OCI-M2 (cell line): ENCODE measurements at regions not wholly inside any gene's neighbourhood (a gene's known extent, or its start where the extent isn't known, plus 50 kb on each side); places are given as distances from the start of the nearest gene placed in this dataset.
"Not testable (repeated sequence)": the region's sequence is repeated elsewhere in the genome, so short reads cannot be mapped to it uniquely, and the experiment has no call there.

ENCODE experiments used
- DNase-seq: peaks from one replicate; lab custom pipeline; 2025; ENCODE audit not compliant: unreplicated experiment; lab: John Stamatoyannopoulos, UW

DNA sequence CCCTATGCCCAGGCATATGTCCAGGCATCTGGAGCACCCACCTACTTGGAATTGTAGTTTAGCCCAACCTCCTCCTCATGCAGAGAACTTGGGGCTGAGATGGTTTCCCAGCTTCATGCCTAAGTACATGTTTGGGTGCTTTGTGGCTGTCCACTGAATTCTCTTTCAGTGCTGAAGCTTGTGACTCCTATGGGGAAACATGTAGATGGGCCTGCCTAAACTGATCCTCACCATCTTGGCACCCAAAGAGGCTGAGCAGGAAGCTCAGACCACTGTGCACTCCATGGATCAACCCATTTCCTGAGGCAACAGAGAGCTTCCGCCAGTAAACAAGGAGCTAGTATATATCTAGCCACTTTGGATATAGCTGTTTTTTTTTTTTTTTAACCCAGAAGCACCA lies 2733.7 kb downstream of the PCDH7 start:
- no peak for DNase-seq

DNA sequence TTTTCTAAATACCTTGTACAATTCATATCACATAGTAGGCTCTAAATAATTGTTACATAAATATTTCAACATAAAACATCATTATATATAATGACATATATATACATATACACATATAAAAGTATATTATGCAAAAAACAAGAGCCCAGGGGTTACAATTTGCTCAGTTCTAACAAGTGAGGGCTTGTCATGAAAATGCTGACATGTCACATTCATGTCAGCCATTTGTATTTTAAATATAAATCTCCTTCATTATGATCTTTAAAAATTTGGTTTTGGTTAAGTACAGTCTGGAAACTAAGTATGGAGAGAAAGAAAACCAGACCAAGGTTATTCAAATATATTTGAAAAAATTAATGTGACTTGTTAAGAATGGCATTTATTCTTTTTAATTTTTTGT lies 2745.4 kb downstream of the PCDH7 start:
- DNase-seq: no peak

DNA sequence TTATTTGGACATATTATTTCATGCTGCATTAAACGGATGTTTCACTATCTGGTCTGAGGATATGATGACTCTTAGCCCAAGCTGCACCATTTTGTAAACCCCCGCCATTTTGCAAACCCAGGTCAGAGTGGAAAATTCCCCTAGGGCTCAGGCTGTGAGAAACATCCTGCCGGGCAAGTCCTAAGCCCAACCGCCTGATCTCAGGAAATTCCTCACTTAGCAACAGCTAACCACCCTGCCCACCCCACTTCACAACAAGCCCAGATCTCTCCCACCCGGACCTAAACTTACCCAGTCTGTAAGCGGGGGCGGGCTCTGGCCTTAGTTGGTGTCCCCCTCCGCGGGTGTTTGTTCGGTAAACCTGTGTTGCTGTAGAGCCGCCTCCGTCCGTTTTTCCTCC lies 2747.1 kb downstream of the PCDH7 start:
- DNase-seq: no peak

DNA sequence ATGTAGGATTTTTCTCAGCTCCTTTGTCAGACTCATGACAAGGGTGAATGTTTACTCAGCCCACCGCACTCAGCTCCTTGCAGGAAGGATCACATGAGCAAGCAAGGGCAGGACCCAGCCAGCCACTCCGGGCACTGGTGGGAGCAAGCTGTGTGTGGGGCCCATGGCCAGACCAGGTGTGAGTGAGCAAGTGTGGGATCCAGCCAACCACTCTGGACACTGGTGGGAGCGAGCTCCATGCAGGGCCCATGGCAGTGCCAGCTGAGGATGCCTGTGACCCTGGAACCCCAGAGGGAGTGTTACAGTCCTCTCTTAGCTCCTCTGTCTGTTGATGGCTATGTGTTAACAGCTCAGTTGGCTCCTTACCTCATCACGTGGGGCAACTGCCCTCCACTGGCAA lies 2750.6 kb downstream of the PCDH7 start:
- DNase-seq: no peak

DNA sequence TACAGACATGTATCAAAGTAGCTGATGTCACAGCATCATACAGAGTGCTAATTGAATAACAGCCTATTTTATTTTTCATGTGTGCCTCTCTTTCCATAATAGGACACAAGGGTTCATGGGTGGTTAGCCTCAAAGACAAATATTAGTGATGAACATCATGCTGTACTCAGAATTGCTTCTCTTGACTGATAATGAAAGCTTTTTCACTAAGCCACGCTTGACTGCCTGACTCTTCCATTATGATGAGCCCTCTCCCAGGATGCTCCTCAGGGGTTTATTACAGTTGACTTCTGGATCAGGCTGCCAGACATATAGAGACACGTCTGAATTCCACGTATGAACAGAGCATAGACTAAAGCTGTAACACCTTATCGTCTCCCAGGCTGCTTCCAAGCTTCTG lies 2757.5 kb downstream of the PCDH7 start:
- DNase-seq: no peak

DNA sequence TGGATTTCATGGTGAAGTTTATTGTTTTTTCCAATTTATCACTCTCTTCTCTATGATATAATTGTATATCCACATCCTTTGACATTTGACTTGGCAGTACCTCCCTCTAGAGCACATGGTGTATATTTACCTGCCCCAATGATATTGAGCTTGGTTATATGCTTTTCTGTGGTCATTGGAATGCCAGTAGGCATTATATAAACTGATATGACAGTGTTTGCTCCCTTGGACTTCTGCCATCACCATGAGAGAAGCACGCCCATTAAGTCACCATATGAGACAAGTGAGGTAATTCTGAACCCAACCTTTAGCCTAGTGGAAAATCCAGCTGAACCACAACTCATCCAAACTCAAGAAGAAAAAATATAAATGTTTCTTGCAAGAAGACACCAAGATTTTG lies 2761.5 kb downstream of the ARAP2 start:
- no peak for DNase-seq

DNA sequence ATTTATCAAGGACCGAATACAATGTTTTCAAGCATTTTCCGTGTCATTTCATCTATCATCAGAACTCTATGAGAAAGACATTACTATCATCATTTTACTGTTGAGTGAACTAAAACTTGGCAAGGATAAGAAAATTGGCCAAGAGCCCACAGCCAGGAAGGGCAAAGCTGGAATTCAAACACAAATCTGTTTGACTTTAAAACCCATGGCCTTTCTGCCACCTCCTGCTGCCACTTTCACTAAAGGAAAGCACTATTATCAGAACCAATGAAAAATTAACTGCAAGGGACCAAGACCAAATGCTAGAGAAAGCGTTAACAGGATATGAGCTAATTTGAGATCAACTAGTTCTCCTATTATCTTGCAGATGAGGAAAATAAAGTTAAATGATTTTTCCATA lies 2759.2 kb downstream of the ARAP2 start:
- no peak for DNase-seq

DNA sequence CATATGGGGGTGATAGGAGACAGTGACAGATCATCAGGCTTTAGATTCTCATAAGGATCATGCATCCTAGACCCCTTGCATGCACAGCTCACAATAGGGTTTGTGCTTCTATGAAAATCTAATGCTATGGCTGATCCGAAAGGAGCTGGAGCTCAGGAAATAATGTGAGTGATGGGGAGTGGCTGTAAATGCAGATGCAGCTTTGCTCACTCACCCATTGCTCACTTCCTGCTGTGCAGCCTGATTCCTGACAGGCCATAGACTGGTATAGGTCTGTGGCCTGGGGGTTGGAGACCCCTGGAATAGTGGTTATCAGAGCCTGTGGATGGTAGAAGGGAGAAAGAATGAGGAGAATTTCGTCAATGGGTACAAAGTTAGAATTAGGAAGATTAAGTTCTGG lies 2751.1 kb downstream of the ARAP2 start:
- no peak for DNase-seq

DNA sequence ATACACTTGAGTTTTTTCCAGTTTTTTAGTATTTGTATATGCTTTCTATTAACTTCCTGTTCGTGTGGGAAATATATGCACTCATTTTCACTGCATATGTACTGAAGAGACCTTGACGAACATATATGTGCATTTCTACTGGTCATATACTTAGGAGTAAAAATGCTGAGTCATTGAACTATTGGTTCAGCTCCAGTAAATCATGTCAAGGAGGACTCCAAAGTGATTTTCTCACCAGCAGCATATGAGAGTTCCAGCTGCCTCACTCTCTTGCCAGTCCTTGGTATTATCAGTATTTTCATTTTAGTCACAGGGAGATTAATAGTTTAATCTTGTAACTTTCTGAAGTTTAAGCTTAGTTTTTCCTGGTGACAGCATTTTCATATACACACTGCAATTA lies 2750.2 kb downstream of the ARAP2 start:
- DNase-seq: no peak

DNA sequence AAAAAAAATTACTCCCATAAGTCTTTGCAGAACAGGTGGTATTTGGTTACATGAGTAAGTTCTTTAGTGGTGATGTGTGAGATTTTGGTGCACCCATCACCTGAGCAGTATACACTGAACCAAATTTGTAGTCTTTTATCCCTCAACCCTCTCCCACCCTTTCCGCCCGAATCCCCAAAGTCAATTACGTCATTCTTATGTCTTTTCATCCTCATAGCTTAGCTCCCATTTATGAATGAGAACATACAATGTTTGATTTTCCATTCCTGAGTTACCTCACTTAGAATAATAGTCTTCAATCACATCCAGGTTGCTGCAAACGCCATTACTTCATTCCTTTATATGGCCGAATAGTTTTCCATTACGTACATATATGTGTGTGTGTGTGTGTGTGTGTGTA lies 2742.7 kb downstream of the ARAP2 start:
- not testable (repeated sequence) for DNase-seq

DNA sequence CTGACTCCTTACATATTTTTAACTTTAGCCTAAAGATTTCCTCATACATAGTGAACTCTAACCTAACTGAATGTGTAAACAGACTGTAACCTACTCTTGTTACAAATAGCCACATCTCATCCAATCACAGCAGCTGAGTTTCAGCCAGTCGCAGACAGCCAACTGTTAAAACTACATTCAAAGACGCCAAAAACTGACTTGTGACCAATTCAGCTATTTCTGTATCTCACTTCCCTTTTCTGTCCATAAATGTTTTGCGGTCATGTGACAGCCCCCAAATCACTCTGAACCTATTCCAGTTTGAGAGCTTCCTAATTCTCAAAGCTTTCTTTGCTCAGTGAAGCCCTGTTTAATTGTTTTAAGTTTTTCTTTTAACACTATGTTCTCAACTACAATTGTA lies 2731.9 kb downstream of the ARAP2 start:
- no peak for DNase-seq

DNA sequence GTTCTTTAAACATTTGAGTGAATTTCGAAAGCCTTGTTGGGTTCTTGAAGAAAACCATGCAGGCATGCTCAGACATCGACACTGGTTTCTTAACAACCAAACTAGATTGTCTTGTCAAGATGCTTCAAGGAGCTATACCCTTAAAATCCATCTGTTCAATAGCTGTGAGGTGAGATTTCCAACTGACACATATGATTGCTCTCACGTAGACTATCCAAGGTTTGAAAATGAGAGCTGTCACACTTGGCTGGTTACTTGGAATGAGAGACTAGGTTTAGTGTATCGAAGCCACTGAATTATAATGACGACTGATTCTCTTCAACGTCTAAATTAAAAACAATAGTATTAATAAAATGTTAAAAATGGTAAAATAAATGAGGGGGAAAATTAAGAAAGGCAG lies 2725.5 kb downstream of the ARAP2 start:
- no peak for DNase-seq

DNA sequence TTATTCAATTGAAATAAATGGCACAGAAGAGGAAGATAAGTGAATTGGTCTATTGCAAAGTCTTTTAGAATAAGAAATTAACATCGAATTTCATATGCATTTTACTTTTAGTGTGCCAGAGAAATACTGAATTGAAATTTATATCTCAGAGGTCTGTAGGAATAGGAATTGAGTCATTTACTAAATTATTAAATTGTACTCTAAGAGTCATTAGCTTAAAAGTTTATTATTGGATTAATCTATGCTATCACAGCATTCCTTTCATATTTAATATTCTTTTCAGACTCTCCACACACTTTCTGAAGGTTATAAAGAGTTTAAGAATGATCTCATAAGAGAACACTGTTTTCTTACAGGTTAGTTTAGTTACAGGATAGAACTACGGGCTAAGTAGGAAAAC lies 2711.5 kb downstream of the ARAP2 start:
- no peak for DNase-seq

DNA sequence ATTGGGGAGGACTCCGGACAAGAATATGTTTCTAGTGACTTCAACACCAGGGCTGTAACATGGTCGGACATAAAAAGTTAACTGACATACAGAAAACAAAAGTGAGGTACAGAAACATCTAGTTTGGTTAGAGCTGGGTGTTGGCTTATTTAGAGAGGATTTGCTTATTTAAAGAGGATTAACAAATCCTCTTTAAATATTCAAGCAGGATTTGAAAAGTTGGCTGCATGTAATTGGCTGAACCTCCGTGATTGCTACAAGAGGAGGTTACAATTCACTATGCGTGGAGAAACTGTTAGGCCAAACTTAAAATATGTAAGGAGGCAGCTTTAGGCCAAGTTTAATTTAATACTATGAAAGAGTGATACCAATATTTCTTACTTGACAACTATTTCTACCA lies 2707.4 kb downstream of the ARAP2 start:
- no peak for DNase-seq

DNA sequence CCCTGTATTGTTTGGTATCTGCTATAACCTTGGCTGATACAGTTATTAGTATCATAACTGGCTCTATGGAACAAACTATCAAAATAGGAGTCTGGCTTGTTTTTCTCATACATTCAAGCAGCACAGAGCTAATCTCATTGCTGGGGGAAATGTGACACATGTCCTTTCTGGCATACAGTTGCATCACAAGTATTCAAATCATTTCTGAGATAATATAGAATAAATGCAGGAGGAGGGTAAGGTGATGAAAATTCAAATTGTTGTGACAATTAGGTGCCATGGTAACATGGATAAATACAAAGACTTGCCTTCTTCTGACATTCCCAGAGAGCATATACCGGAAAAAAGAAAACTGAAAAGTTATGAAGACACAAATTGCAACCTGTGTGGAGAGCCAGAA lies 2706.8 kb downstream of the ARAP2 start:
- no peak for DNase-seq

DNA sequence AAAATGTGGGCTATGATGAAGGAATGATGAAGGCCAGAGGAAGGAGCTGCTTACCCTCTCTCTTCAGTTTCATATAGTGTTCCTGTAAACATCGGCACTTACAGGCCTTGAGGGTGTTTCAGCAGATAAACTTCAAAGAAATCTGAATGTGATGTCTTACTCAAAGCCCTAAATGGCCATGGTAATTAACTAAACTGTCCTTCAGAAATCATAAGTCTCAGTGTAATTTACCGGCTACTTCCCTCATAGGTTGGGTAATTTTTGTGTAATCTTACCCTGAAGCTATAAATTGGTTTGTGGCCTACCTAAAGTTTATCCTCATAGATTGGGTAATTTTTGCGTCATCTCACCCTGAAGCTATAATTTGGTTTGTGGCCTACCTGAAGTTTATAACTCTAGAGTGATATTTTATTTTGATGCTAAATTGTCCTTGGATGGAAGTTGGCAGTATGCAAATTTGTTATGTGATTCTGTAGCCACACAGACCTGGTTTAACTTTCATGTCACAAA lies 2700.3 kb downstream of the ARAP2 start:
- no peak for DNase-seq

DNA sequence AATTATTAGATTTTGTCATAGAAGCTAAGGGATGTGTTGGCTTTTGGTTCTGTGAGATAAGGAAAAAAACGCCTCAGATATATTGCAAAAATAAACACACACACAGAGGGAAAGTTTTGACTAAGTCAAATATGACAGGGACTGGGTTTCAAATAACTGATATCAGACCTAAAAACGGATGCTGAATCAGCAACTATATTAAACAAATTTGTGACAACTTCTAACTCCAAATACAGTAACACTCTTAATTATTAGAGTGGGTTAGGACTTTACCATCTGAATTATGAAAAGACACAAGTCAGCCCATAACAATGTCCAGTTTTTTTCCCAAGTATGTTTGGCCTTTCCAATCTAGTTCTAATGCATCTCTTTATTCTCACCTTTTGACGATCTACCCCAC lies 2693.1 kb downstream of the ARAP2 start:
- no peak for DNase-seq

DNA sequence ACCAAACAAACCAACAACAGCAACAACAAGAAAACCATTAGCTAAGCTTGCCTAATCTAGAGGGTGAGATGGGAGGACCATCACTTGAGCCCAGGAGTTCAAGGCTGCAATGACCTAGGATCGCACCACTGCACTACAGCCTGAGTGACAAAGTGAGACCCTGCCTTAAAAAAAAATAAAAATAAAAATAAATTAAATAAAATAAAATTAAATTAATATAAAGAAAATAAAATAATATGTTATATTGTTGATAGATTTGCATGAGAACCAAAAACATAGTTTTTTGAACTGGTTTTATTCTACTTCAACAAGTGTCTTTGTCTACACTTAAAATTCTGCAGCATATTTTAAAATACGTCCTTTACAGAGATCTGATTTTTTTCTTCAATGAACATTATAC lies 2683.1 kb downstream of the ARAP2 start:
- no peak for DNase-seq

DNA sequence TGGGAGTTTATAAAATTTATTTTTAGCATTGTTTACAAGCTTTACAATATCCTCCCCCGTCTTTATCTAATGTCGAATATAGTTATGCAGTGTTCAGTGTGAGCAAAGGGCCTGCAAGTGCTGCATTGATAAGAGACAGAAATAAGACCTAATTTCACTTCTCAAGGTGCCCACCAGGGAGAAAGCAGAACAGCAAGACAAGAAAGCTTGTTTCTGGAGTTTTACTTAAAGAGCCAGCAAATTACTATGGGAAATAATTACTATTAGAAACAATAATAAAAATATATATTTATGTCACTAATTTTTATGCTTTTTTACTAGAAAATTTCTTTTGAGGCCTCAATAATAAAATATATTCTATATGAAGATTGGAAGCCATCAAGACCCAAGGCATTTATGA lies 2677.7 kb downstream of the ARAP2 start:
- DNase-seq: no peak

DNA sequence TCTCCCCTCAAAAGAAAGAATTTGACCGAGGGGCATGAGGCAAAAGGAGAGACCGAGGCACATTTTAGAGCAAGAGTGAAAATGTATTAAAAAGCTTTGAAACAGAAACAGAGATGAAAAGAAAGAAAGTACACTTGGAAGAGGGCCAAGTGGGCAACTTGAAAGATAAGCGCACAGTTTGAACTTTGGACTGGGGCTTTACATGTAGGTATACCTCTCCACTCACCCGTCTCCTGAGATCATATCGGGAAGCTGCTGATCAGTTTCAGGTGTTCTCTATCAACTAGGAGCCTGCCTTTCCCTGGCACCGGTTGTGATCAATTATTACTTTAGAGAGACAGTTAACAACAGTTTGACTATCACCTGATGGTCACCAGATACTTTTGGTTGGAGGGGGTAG lies 2666.5 kb downstream of the ARAP2 start:
- no peak for DNase-seq

DNA sequence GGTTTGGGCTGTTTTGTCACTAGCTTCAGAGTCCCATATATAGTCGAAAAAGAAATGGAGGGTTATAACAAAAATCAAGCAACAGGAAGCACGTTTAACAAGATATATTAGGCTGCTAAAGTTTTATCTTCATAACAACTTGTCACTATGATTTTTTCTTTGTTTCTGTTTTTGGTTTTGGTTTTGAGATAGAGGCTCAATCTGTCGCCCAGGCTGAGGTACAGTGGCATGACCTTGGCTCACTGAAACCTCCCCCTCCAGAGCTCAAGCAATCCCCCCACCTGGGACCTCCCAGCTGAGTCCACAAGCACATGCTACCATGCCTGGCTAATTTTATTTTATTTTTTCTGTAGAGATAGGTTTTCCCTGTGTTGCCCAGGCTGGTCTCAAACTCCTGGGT lies 2664.4 kb downstream of the ARAP2 start:
- no peak for DNase-seq

DNA sequence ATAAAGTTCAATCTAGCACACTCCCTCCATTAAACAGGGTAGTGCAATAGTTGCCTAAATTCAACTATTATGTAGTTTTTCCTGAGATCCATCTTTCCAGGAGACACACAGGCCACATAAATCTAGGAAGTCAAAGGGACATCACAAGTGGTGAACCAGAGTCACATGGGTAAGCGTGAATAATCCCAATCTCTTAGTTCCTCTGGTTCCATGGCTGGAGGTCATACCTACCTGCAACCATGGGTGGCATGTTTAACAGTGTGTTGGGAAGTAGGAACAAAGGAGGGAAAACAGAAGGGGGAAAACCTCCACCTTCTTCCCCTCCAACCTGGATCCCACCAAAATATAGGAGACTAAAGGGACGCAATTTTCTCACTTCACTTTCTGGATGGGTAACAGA lies 2651.6 kb downstream of the ARAP2 start:
- no peak for DNase-seq

DNA sequence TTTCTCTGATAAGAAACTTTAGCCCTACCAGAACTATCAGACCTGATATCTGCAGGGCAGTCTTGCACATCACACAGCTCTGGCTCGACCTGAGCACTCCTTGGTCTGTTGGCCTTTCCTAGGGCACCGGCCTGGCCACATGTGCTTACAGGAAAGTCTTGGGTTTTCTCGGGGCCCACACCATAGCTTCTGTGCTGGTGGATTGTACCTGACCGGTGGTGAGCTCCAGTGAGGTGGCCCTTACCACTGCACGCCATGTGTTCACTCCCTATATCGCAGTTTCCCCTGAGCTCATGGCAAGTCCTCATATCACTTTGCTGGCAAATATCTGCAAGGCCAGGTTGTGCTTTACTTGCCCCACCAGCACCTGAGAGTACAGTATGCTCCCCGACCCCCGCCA lies 2637.4 kb downstream of the ARAP2 start:
- no peak for DNase-seq

DNA sequence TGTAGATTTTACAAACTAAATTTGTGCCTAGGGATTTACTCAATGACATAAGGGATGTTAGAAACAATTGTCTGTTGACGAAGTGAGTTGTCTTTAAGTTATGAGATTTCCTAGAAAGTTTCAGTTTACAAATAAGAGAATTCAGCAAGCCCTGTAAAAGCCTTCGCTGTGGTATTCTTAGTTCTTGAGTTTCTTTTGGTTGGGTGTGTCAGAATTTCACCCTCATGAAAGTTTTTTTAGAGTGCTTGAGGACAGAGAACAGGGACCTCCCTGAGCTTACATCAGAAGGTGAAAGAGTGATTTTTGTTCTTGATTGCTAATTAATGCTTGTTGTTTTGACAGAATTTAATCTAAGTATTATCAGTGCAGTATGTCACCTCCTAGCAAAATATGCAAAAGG lies 2628.2 kb downstream of the ARAP2 start:
- no peak for DNase-seq
